Putamen (tissue), 1 donor: ENCODE measurements at regions not wholly inside any gene's neighbourhood (a gene's known extent, or its start where the extent isn't known, plus 50 kb on each side); places are given as distances from the start of the nearest gene placed in this dataset.
A peak's percentile ranks its signal among the peaks of the same experiment; 100 is the strongest.

Experiments
- DNase-seq: peaks from one replicate; pipeline ENCODE4 v3.0.0-alpha.2; 2016; ENCODE audit warnings: low spot score

DNA sequence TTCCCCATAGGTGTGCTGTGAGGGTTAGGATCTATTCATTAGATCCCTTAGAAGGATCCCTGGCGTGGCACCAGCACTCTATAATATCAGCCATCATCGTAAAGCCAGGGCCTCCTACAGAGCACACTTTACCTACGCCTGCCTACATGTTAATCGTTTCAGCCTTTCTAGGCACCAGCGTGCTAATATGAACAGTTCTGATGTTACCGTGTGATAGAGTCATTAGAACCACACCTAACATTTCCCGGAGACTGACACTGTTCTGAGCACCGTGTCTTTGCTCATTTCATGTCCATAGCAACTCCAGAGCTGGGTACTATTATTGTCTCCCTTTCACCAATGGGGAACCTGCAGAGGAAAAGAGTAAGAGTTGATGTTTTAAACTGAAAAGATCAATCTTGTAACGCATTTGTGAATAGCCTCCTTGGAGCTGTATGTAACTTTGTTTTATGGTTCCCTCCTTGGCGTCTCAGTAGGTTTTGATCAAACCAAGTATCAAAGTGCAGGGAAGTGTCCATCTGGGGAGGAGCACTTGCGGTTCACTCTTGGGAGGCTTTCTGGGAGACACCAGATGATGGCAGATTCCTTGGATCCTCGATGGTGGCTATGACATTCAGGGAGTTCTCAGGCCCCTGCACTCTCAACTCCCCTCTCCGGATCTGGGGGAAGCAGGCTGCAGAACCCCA lies 73.8 kb upstream of the KCNG1 start:
- no peak for DNase-seq

DNA sequence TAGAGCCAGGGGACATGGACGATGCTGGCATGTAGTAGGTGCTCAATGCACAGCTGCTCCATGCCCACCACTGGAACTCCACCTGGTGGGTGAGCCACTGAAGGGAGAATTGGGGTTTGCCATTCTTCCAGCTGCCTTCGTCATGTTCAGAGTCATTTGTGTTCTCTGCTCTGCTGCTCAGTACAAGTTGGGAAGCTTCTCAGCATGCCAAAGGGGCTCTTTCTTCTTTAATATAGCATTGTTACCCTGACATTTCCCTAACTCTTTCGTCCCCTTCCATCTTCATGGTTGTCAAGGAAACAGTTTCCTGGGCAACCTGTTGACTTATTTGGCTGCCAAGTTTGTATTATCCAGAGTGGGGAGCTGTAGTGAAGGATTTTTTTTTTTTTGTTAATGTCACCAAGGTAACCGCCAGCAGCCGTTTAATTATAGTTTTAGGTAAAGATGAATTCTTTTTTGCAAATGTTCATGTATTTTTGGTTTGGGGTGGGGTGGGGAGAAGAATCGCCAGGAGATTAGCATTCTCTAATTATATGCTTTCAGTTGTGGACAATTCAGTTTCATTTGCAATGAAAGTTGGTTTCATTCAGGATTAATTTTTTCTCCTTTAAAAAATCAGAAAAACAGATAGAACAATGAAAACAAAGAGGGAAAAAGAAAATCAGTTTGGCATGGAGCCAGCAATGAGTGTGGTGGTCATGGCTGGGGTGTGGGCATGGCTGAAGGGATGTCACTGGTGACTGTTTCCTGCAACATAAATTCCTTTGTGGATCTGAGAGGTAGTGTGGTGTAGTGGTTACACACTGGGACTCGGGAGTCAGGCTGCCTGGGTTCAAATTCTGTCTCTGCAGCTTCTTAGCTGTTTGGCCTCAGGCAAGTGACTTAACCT lies 73.0 kb upstream of the KCNG1 start:
- peak; percentile 20 for DNase-seq

DNA sequence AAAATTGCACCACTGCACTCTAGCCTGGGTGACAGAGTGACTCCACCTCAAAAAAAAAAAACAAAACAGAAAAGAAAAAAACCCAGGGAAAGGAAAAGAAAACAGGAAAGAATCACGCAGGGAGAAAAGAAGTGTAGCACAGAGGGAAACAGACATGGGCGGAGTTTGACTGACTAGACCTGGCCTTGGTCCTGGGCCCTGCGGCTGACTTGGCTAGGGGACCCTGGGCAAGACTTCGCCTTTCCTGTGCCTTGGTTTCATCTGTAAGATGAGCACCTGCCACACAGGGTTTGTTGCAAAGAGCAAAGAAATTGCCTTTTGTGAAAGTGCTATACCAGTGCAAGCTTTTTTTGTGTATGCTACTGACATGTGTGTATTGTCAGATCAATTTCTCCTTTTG lies 71.3 kb upstream of the KCNG1 start:
- DNase-seq: no peak

DNA sequence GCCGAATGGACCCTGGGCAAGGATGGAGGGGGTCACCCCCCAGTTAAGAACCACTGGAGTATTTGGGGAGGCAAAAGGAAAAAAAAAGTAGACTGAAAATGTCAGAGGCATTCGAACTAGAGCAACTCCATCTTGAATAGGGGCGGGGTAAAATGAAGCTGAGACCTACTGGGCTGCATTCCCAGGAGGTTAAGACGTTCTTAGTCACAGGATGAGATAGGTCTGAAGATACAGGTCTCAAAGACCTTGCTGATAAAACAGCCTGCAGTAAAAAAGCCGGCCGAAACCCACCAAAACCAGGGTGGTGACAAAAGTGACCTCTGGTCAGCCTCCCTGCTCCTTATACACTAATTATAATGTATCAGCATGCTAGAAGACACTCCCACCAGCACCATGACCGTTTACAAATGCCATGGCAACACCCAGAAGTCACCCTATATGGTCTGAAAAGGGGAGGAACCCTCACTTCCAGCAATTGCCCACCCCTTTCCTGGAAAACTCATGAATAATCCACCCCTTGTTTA lies 70.4 kb upstream of the KCNG1 start:
- no peak for DNase-seq

DNA sequence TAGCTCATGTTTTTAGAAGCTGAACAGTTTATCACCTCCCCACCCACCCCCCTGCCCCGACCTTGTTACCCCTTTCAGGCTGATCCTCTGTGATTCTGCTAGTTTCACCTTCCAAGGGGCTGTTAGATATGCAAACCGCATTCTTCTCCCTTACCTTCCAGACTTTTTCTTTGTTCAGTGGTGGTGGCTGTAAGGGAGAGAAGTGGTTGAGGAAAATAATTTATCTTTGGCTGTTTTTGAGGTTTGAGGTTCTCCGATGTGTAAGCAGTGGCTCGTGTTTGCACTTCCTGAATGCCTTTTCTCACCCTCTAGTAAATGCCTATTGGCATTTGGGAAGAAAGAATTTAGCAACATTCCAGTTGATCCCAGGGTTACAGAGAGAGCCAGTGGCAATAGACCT lies 69.4 kb upstream of the KCNG1 start:
- DNase-seq: no peak

DNA sequence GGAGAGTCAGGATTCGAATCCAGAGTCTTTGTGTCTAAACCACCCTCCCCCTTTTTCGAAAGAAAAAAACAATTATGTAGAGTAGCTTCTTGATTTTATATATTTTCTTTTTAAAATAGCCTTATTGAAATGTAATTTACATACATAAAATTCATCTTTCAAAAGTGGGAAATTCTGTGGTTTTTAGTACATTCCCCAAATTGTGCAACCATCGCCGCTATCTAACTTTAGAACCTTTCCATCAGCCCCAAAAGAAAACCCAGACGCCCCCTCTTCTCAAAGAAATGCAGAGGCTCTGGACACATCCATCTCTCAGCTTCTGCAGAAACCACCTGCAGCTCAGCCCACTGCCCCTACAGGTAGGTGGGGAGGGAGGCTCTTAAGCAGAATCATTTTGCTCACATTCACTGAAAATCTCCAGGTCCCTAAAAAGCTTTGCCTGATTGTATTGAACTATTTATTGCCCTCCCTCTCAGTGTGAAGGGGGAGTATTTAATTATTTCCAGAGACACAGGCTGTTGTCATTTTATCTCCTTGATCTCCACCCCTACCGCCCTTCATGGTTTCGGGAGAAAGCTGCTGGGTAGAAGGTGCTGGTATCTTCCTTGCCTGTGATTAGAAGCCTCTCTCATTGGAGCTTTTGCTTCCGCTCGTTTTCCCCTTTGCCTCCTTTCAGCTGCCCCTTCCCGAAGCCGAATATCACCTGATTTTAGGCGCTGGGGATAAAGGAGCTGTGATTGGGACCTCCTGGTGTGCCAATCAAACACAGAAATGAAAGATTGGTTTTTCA lies 68.7 kb upstream of the KCNG1 start:
- no peak for DNase-seq

DNA sequence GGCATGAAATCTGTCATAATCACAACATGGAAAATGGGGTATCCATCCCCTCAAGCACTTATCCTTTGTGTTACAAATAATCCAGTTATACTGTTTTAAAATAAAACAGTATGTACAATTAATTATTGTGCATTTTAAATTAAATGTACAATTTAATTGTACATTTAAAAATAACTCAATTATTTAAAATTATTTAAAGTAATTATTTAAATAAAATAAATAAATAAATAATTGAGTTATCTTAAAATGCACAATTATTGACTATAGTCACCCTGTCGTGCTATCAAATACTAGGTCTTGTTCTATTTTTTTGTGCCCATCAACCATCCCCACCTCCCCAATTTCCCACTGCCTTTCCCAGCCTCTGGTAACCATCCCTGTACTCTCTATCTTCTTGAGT lies 66.9 kb upstream of the KCNG1 start:
- no peak for DNase-seq

DNA sequence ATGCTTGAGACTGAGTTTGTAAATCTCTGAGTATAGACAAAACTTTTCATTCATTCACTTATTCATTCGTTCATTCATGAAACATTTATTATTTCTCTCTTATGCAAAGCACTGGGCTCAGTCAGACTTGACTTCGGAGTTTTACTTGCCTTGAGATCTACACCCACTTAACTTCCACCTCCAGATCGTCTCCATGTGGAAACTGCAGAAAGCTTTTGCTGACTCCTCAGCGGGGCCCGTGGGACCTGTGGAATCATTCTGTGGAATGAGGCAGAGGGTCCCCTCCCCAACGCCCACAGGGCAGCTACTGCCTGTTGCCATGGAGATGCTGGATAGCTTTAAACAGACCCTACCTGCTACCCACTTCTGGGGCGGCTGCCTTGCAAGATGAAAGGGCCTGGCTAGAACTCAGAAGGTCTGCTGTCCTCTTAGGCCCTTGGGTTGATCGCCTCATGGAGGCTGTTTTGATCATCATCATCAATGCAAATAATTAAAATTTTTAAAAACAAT lies 66.4 kb upstream of the KCNG1 start:
- DNase-seq: peak; percentile 34

DNA sequence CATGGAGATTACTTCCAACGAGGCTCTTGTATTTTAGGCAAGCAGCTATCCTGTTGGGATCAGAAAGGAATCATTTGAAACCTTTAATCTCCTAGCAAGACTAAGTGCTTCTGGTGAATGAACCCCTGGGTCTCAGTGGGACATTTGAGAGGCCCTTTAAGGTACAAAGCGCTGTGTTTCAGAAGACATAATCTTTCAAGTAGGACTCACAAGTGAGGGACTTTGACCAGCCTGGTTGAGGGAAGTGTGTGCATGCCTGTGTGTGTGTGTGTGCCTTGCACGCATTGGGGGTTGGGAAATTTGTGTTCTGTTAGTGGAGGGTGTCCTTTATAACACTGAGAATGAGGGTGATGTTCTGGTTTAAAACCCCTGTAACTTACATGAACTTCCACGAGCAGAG lies 64.4 kb upstream of the KCNG1 start:
- DNase-seq: no peak

DNA sequence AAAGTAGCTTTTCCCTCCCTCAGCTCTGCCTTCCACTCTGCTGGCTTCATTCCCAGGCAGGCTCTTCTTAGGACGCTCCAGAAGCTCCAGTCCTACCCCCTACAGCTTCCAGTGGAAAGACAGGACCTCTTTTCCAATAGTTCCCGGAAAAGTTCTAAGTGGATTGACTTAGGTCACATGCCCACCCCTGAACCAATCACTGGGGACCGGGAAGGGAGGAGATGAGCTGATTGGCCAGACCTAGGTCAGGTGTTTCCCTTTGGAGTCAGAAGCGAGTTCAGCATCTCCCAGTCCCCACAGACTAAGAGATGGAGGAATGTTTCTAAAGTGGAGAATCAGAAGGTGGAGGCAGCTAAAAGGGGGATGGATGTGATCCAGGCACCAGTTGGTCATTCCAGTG lies 62.9 kb upstream of the KCNG1 start:
- no peak for DNase-seq

DNA sequence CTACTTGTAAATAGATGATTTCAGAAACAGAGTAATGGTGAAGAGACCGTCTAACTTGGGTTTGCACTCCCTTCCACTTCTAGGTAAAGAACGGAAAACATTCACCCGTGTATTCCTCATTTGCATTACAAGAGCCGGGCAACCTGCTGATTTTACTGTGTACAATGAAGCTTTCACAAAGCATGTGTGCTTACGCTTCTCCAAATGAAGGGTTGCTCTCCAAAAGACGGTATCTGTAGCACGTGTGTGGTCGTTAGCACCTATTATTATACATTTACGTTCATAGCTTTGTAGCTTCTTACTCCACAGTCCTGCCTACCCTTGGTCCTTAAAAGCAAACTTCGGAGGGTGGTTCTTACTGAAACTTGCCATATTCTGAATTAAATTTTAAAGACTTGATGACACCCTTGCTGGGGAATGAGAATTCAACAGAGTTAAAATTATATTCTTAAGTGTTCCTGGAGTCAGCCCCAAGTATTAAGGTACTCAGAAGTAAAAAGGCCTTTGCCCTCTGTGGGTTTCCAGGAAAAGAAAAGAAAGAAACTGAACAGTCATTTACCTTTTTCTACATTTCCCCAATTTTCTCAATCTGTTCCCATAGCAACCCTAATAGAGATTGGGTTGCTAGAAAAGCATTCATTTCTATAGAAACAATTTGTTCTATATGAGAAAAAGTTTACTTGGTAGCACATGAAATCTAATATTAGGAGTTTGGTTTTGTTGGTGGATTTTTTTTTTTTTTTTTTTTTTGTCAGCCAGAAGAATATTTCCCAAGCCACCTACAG lies 61.9 kb upstream of the KCNG1 start:
- DNase-seq: no peak

DNA sequence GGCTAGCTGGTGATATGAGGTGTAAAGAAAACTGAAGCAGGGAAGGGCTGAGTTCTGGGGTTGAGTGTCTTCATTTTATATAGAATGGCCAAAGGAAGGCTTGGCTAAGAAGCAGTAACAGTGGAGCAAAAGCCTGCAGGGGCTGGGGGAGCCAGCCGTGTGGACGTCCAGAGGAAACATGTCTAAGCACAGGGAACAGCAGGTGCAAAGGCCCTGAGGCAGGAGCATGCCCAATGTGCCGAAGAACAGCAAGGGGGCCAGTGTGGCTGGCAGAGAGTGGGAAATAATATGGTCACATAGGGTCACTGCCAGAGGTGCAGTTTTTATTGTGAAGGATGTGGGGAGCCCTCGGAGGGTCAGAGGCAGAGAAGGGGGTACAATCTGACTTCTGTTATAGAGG lies 60.5 kb upstream of the KCNG1 start:
- no peak for DNase-seq

DNA sequence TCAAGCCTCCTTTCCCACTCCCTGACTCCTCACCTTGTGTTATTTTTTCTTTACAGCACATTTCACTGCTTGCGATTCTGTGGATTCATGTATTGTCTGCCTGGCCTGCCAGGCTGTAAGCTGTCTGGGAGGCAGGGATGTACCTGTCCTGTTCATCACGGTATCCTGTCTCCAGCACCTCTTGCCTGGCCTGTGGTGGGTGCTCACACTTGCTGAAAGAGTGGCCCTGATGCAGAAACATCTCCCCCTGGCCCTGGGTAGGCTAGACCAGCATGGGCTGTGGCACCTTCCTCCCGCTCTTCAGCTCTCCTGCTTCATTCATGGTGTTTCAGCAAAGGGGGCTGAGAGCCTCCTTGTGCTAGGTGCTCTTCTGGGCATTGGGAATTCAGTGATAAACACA lies 60.1 kb upstream of the KCNG1 start:
- no peak for DNase-seq

DNA sequence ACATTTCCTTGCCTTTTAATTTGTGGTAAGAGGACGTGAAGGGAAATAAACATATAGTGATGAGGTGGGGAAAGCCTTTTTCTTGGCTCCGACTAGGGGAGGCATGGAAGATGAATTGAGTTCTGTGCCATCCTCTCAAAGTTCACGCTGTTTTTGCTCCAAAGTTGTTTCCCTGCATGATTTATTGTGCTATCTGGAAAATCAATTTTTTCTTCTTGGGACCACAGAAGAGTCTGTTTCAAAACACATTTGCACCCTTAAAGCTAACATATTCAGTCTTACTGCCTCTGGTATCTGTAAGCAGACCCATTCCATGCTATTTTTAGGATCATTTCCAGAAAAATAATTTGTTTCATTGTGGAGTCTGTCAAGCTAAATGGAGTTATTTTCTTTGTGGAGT lies 57.6 kb upstream of the KCNG1 start:
- DNase-seq: no peak

DNA sequence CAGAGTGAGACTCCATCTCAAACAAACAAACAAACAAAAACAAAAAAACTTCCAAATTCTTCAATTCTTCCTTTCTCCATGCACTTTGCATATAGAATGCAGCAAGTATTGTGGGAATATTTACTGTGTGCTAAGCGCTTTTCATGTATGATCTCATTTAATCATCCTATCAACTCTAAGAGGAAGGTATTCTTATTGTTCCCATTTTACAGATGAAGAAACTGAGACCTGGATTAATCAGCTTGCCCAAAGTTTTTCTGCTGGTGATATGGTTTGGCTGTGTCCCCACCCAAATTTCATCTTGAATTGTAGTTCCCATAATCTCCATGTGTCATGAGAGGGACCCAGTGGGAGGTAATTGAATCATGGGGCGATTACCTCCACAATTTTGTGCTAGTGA lies 56.6 kb upstream of the KCNG1 start:
- no peak for DNase-seq

DNA sequence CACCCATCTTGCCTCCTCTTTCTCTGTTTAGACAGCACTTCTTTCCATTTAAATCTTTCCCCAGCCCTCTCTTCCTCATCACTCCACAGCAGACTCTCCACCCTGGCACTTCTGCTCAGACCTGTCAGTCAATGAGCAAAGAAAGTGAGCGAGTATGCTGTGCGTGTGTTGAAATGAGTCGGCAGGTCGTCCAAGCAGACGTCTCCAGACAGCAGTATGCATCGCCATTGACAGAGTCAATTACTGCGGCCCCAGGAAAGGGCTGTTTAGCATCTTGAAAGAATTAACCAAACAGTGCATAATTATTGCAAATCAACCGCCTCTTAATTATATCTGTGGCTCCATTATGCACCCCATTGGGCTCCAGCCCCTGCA lies 54.8 kb upstream of the KCNG1 start:
- DNase-seq: peak; percentile 31

DNA sequence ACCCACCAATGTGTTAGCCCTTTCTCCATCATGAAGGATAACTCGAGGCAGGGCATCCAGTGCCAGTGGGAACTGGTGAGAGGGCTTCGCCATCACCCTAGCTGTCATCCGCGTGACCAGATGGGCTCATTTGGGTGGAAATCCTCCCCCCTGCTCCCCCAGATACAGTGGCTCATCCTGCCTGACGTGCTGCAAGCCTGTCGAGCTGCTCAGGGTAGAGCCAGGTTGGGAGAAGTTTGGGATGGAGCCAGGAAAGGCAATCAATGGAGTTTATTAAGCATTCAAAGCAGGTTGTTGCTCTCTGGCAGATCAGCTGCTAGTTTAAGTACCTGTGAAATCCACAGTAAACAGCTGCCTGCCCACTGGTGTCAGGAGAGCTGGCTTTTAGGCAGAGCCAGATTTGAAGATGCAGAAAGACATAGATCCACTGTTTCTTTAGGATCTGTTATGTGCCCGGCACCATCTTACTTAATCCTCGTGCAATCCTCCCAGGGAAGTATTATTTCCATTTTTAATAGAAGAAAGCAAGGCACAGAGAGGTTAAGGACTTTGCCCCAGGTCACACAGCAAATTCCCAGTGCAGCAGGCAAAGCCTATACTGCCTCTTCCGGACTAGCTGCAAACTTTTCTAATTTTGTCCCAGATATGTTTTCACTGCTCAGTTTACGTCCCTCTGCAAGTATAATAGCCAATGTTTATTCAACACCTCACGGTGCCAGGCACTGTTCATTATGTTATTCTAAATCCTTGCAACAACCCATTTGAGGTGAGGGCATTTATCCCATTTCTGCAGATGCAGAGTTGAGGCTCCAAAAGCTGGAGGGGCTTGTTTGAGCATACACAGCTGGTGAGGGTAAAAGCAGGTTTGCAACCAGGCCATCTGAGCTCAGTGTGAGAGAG lies 54.1 kb upstream of the KCNG1 start:
- no peak for DNase-seq

DNA sequence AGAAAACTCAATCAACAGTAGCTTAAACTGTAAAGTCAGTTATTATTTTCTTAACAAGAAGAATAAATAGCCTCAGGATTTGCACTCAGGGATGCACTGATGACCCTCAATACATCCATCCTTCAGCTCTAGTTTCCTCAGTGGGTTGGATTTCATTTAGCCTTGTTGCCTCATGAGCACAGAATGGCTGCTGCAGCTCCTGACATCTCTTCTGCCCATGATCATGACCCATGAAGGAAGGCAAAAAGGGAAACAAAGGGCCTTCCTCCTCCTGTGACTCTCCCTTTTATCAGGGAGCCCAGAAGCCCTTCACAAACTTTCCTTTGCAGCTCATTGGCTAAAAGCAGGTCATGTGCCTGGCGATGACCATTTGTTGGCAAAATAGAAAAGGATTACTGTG lies 51.2 kb upstream of the KCNG1 start:
- DNase-seq: no peak
